GM10248 (cell line): ENCODE measurements at regions not wholly inside any gene's neighbourhood (a gene's known extent, or its start where the extent isn't known, plus 50 kb on each side); places are given as distances from the start of the nearest gene placed in this dataset.

Source experiments
- CTCF ChIA-PET: fragments of 300-600 bp; sonication (Branson Sonifier 250); formaldehyde crosslinking; extraction: SDS; loops from one replicate; lab custom pipeline; 2021; ENCODE audit warnings: antibody characterized with exemption; lab: Yijun Ruan, JAX
- POLR2A ChIA-PET: fragments of 350-650 bp; sonication (Branson Sonifier 250); formaldehyde crosslinking; extraction: SDS; loops from one replicate; lab custom pipeline; 2020; ENCODE audit warnings: antibody characterized with exemption; lab: Yijun Ruan, JAX
- DNase-seq: peaks from one replicate; pipeline ENCODE4 v3.0.0; 2012; ENCODE audit errors: extremely low spot score
- TF ChIP-seq, protein P1 (sequence below): IDR thresholded peaks from 2 replicates; pipeline ENCODE4 v1.5.1; 2012; ENCODE audit warnings: mild to moderate bottlenecking, low read depth; ENCODE audit errors: extremely low read depth, missing control alignments, control extremely low read depth

DNA sequence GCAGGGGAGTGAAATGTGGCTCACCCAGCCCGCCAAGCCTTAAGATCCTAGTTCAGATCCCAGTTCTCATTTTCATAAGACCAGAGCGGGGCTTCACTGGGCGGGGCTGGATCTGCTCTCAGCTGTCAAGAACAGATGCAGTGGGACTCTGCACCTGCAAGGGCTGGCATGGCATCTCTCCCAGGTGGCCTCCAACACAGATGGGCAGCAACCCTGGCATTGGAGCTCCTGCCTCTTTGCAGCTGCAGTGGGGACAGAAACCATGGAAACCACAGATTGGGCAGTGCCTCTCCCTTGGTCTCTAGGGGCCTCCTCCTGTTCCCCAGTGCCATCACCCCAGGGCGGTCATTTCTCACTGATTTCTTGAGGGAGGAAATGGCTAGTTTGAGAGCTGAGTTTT is 267.7 kb downstream of the PRDM2 start:
- TF ChIP-seq, protein P1, sequence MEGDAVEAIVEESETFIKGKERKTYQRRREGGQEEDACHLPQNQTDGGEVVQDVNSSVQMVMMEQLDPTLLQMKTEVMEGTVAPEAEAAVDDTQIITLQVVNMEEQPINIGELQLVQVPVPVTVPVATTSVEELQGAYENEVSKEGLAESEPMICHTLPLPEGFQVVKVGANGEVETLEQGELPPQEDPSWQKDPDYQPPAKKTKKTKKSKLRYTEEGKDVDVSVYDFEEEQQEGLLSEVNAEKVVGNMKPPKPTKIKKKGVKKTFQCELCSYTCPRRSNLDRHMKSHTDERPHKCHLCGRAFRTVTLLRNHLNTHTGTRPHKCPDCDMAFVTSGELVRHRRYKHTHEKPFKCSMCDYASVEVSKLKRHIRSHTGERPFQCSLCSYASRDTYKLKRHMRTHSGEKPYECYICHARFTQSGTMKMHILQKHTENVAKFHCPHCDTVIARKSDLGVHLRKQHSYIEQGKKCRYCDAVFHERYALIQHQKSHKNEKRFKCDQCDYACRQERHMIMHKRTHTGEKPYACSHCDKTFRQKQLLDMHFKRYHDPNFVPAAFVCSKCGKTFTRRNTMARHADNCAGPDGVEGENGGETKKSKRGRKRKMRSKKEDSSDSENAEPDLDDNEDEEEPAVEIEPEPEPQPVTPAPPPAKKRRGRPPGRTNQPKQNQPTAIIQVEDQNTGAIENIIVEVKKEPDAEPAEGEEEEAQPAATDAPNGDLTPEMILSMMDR, result no peak
- DNase-seq, result no peak
- POLR2A ChIA-PET, result no interaction called here
- CTCF ChIA-PET, result no interaction called here

DNA sequence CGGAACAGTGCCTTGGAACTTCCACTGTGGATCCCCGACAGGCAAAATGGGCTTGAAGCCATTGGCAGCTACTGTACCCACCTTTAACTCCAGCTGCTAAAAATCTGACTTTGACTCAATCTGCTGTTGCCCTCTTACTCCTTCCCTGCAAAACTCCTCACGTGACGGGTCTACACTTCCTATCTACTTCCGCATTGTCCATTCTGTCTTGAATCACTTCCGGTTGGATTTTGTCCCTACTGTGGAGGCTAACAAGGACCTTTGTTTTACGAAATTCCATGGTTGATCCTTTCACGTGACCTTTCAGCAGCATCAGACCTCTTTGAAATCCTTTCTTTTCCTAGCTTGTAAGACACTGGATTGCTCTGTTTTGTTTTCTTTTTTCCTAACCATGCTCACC is 268.4 kb downstream of the PRDM2 start:
- TF ChIP-seq, protein P1, result no peak
- no peak for DNase-seq
- ChIA-PET POLR2A (no interaction called here), CTCF (no interaction called here)

DNA sequence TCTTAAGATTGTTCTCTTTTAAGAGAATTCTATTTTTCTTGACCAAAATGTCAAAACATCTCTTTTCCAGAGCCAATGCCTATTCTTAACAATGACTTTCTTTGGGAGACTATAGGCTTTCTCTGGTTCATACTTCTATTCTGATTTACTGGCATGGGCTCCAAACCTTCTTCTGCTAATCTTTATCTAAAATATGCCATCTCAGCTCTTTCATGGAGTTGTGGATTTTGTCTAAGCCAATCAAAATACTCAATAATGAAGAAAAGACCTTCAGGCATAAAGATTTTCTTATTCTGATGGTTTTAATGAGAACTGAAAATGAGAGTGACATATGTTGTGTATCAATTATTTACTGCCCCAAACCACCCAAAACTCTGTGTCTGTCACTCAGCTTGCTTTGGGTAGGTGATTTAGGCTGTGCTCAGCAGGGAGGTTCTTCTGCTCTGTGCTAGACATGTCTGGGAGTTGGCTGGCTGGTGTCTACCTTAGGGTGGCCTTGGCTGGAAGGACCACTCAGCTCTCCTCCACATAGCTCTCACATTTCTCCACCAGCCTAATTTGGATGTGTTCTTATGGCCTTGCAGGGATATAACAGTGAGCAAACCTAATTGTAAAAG is 270.8 kb downstream of the PRDM2 start:
- no peak for DNase-seq
- TF ChIP-seq, protein P1, result no peak
- ChIA-PET CTCF (interaction anchor here (1.2 kb wide), 1 partner anchor 9 kb away, joined by 3 read pairs; no protein-coding TSS in a partner anchor), POLR2A (no interaction called here)

DNA sequence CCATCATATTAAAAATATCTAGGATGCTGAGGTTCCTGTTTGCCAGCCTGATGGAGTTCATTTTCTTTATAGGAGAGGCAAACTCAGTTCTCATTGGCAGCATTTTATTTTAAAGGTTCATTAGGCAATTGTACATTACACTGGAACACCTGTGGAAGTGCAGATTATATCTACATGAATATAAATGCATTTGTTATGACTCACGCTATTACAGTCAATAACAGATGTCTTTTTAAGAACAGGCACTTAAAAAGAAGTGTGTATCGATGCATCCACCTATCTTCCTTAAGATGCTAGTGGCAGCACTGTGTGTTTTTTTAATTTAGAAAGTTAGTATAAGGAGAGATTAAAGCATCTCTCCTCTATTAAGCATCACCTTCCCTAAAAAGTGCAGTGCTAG is 276.5 kb downstream of the PRDM2 start:
- DNase-seq, result no peak
- CTCF ChIA-PET, result interaction anchor here (1.2 kb wide), 1 partner anchor 11 kb away, joined by 3 read pairs; no protein-coding TSS in a partner anchor
- POLR2A ChIA-PET, result no interaction called here
- TF ChIP-seq, protein P1, result no peak

DNA sequence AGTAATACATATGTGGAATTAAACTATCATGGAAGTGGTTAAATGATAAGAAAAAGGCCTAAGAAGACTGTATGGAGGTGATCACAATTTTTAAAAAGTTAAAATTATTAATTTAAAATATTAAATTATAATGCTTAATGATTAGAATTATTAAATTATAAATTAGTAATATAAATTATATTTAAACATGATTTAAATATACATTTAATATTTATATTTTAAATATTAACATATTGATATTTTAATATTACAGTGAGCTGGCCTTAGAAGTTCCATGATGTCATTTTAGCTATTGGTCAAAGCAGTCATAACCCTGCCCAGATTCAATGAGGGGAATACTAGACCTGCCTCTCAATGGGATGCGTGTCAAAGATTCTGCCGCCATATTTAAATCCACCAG is 281.2 kb downstream of the PRDM2 start:
- TF ChIP-seq, protein P1, result no peak
- POLR2A ChIA-PET, result no interaction called here
- CTCF ChIA-PET, result no interaction called here
- no peak for DNase-seq

DNA sequence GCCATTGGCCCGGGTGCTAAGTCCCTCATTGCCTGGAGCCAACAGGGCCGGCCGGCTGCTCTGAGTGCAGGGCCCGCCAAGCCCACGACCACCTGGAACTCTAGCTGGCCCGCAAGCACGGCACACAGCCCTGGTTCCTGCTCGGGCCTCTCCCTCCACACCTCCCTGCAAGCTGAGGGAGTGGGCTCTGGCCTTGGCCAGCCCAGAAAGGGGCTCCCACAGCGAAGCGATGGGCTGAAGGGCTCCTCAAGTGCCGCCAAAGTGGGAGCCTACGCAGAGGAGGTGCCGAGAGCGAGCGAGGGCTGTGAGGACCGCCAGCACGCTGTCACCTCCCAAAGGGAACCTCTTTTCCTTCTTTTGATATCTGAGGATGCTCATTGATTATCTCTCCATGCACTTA is 283.4 kb downstream of the PRDM2 start:
- ChIA-PET POLR2A (no interaction called here), CTCF (interaction anchor here (0.9 to 1.4 kb wide), 2 partner anchors 18 to 21 kb away, joined by 3 to 6 read pairs; no protein-coding TSS in a partner anchor)
- TF ChIP-seq, protein P1, result no peak
- no peak for DNase-seq
